WERI-Rb-1 (cell line): ENCODE measurements at regions not wholly inside any gene's neighbourhood (a gene's known extent, or its start where the extent isn't known, plus 50 kb on each side); places are given as distances from the start of the nearest gene placed in this dataset.
A peak's percentile ranks its signal among the peaks of the same experiment; 100 is the strongest.

Source experiments
- DNase-seq: peaks from one replicate; pipeline ENCODE4 v3.0.0-alpha.2; 2020
- H3K27ac ChIP-seq: fragments of 250-450 bp; sonication (Bioruptor Pico); 2 replicates; pipeline ENCODE4 v1.5.1; 2020; ENCODE audit warnings: mild to moderate bottlenecking, moderate library complexity
- H3K27me3 ChIP-seq: fragments of 250-450 bp; sonication (Bioruptor Pico); 2 replicates; pipeline ENCODE4 v1.5.1; 2021; ENCODE audit warnings: mild to moderate bottlenecking, low read depth, moderate library complexity; ENCODE audit not compliant: insufficient read depth, severe bottlenecking
- H3K36me3 ChIP-seq: fragments of 250-450 bp; sonication (Bioruptor Pico); 2 replicates; pipeline ENCODE4 v1.5.1; 2020; ENCODE audit warnings: mild to moderate bottlenecking, moderate library complexity
- H3K4me3 ChIP-seq: 2 replicates; pipeline ENCODE4 v1.5.1; 2011; ENCODE audit warnings: low read depth, mild to moderate bottlenecking, control low read depth, low read length
- H3K9me3 ChIP-seq: fragments of 250-450 bp; sonication (Bioruptor Pico); 2 replicates; pipeline ENCODE4 v1.5.1; 2021; ENCODE audit warnings: mild to moderate bottlenecking, moderate library complexity; ENCODE audit not compliant: severe bottlenecking
- TF ChIP-seq, protein P1 (sequence below): IDR thresholded peaks from 2 replicates; pipeline ENCODE4 v1.5.1; 2011; ENCODE audit warnings: low read depth, mild to moderate bottlenecking, control low read depth, inconsistent platforms, low read length

DNA sequence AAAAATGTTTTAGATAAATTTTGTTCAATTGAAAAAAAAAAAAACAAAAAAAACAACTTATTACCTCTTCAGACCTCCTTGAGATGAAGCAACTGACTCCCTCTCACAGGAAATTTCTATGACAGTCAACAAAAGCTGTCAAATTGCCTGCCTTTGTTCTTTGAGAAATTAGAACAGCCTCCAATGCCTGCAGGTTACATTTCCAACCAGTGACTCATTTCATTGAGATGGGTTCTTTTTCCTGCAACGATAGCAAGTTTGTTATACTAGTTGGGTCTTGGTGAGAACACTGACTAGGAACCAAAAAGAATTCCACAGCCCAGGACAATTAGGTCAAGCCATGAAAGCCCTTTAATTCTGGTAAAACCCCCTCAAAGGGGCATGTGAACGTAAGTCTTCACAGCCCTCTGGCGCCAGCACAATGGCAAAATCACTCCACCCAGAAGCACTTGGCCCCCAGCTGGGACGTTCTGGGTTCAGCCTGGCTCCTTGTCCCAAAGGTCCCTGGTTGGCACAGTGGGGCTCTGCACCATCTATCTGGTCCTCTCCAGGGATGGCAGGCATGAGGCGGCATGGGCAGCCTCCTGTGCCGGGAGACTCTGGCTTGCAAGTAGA is 87.0 kb downstream of the SPP2 start:
- H3K4me3 ChIP-seq, result no peak overlapping the region
- no peaks in the 10 kb centered on the region for H3K36me3 ChIP-seq
- TF ChIP-seq, protein P1, sequence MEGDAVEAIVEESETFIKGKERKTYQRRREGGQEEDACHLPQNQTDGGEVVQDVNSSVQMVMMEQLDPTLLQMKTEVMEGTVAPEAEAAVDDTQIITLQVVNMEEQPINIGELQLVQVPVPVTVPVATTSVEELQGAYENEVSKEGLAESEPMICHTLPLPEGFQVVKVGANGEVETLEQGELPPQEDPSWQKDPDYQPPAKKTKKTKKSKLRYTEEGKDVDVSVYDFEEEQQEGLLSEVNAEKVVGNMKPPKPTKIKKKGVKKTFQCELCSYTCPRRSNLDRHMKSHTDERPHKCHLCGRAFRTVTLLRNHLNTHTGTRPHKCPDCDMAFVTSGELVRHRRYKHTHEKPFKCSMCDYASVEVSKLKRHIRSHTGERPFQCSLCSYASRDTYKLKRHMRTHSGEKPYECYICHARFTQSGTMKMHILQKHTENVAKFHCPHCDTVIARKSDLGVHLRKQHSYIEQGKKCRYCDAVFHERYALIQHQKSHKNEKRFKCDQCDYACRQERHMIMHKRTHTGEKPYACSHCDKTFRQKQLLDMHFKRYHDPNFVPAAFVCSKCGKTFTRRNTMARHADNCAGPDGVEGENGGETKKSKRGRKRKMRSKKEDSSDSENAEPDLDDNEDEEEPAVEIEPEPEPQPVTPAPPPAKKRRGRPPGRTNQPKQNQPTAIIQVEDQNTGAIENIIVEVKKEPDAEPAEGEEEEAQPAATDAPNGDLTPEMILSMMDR, result no peak
- no peak overlapping the region for H3K27ac ChIP-seq
- H3K9me3 ChIP-seq, result no peaks in the 10 kb centered on the region
- DNase-seq, result no peak
- no peaks in the 10 kb centered on the region for H3K27me3 ChIP-seq

- Histone ChIP-seq H3K36me3 (no peaks in the 10 kb centered on the region), H3K27ac (no peak overlapping the region), H3K27me3 (no peaks in the 10 kb centered on the region), H3K4me3 (no peak overlapping the region), H3K9me3 (no peaks in the 10 kb centered on the region)
- TF ChIP-seq, protein P1, result no peak
- no peak for DNase-seq
These were observed 86.0 kb downstream of the SPP2 start for GRCh38 chr2:234136461-234136860.

GRCh38 chr2:234135750-234136221 is 85.3 kb downstream of the SPP2 start:
- Histone ChIP-seq H3K27ac (no peak overlapping the region), H3K27me3 (no peaks in the 10 kb centered on the region), H3K4me3 (no peak overlapping the region), H3K36me3 (no peaks in the 10 kb centered on the region), H3K9me3 (no peaks in the 10 kb centered on the region)
- TF ChIP-seq, protein P1, result peak; percentile 79
- DNase-seq, result peak; percentile 81

GRCh38 chr2:234134496-234134895 is 84.0 kb downstream of the SPP2 start:
- no peak overlapping the region for H3K4me3 ChIP-seq
- H3K27ac ChIP-seq, result no peak overlapping the region
- no peaks in the 10 kb centered on the region for H3K36me3 ChIP-seq
- DNase-seq, result no peak
- no peaks in the 10 kb centered on the region for H3K27me3 ChIP-seq
- TF ChIP-seq, protein P1, result no peak
- no peaks in the 10 kb centered on the region for H3K9me3 ChIP-seq

DNA sequence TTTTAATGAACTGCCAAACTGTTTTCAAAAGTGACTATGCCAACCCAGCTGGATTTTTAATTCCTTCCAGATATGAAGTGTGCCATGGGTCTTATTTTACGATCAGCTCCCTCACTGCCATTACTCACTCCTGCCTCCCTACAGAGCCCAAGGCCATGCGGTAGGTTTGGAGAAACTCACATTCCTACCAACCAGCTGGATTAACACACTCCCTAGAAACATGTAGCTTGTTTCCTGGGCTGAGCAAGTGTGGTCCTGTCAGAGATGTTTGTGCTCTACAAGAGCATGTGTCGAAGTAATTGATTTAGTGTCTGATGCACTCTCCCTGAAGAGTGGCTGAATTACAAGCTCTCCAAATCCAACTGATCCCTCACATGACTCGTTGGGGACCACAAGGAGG is 82.5 kb downstream of the SPP2 start:
- TF ChIP-seq, protein P1, result no peak
- no peaks in the 10 kb centered on the region for H3K9me3 ChIP-seq
- H3K36me3 ChIP-seq, result no peaks in the 10 kb centered on the region
- peak; percentile 19 for DNase-seq
- no peak overlapping the region for H3K4me3 ChIP-seq
- H3K27ac ChIP-seq, result no peak overlapping the region
- H3K27me3 ChIP-seq, result no peaks in the 10 kb centered on the region

DNA sequence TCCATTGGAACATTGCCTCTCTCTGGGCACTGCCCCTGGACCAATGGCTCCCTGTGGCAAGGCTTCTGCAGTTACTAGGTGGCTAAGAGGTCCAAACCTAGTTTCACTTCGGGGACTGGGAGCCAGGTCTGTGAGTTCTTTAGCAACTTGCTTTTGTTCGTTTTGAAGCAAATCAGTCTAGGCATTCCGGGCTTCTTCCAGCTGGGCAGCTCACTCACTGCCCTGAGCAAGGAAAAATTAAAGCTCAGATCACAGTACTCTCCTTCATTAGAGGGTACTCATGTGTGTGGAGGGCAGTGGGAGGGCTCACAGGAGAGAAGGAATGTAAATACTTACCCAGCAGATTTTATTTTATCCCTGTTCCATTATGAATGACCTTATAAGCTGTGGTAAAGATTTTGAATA is 80.3 kb downstream of the SPP2 start:
- no peaks in the 10 kb centered on the region for H3K27me3 ChIP-seq
- no peaks in the 10 kb centered on the region for H3K9me3 ChIP-seq
- DNase-seq, result no peak
- no peaks in the 10 kb centered on the region for H3K36me3 ChIP-seq
- no peak overlapping the region for H3K4me3 ChIP-seq
- H3K27ac ChIP-seq, result no peak overlapping the region
- TF ChIP-seq, protein P1, result no peak
